ENCODE measurements at regions not wholly inside any gene's neighbourhood (a gene's known extent, or its start where the extent isn't known, plus 50 kb on each side); places are given as distances from the start of the nearest gene placed in this dataset.
"Not testable (repeated sequence)": the region's sequence is repeated elsewhere in the genome, so short reads cannot be mapped to it uniquely, and the experiment has no call there.

- no peak for DNase-seq
- Histone ChIP-seq H3K27ac (no peak overlapping the region), H3K4me1 (no peaks in the 10 kb centered on the region), H3K4me3 (no peak overlapping the region), H3K36me3 (no peaks in the 10 kb centered on the region), H3K9me3 (no peaks in the 10 kb centered on the region), H3K27me3 (no peaks in the 10 kb centered on the region)
- intact Hi-C loops (cut with DNase I; ENCODE audit: low total_unique reads) = no loop called here
- TF ChIP-seq POLR2A (IDR thresholded peaks at IDR 0.05) = no peak
- TF ChIP-seq CTCF (IDR thresholded peaks at IDR 0.05) = no peak
- no peak for TF ChIP-seq POLR2AphosphoS5 (IDR thresholded peaks at IDR 0.05)
- TF ChIP-seq EP300 (IDR thresholded peaks at IDR 0.05) = no peak
- 61 to 82% (median 68%) methylated on average over 7 of the region's 7 CpGs for WGBS, 5 donors
These were observed 144.8 kb upstream of the GALNT2 start for GRCh38 chr1:229922249-229922648.

GRCh38 chr1:229924639-229925038 is 142.4 kb upstream of the GALNT2 start:
- TF ChIP-seq POLR2A (IDR thresholded peaks at IDR 0.05) (no peak), POLR2AphosphoS5 (IDR thresholded peaks at IDR 0.05) (no peak), EP300 (IDR thresholded peaks at IDR 0.05) (no peak), CTCF (IDR thresholded peaks at IDR 0.05) (no peak)
- Histone ChIP-seq H3K27ac (no peak overlapping the region), H3K4me3 (no peak overlapping the region), H3K27me3 (no peaks in the 10 kb centered on the region), H3K9me3 (no peaks in the 10 kb centered on the region), H3K4me1 (no peaks in the 10 kb centered on the region), H3K36me3 (no peaks in the 10 kb centered on the region)
- no peak for DNase-seq
- intact Hi-C loops (cut with DNase I; ENCODE audit: low total_unique reads) = no loop called here
- WGBS, 5 donors = 69 to 83% (median 77%) methylated on average over 10 of the region's 10 CpGs

DNA sequence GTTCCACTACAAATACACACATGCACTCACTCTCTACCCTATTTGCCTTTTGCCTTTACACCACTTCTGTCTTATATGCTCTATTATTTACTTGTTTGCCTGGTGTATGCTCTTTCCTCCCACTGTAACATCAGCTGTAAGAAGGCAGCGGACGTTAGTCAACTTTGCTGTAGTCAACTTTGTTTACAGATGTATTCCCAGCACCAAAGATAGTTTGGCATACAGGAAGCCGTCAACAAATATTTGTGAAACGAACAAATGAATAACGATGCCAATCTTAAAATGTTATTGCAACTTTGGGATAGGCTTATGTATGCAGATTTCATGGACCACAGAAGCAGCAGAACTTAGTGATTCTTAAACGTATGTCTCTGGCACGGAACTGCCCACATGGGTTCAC is 138.3 kb upstream of the GALNT2 start:
- intact Hi-C loops (cut with DNase I; ENCODE audit: low total_unique reads) = no loop called here
- Histone ChIP-seq H3K27ac (no peak overlapping the region), H3K4me3 (no peak overlapping the region), H3K9me3 (no peaks in the 10 kb centered on the region), H3K27me3 (no peaks in the 10 kb centered on the region), H3K36me3 (no peaks in the 10 kb centered on the region), H3K4me1 (no peaks in the 10 kb centered on the region)
- no peak for DNase-seq
- WGBS, 5 donors = 78 to 80% (median 78%) methylated on average over 7 of the region's 7 CpGs
- TF ChIP-seq EP300 (IDR thresholded peaks at IDR 0.05) (no peak), CTCF (IDR thresholded peaks at IDR 0.05) (no peak), POLR2AphosphoS5 (IDR thresholded peaks at IDR 0.05) (no peak), POLR2A (IDR thresholded peaks at IDR 0.05) (no peak)

DNA sequence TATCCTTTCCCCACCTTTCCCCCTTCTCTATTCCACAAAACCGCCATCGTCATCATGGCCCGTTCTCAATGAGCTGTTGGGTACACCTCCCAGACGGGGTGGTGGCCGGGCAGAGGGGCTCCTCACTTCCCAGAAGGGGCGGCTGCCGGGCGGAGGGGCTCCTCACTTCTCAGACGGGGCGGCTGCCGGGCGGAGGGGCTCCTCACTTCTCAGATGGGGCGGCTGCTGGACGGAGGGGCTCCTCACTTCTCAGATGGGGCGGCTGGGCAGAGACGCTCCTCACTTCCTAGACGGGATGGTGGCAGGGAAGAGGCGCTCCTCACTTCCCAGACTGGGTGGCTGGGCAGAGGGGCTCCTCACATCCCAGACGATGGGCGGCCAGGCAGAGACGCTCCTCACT is 135.3 kb upstream of the GALNT2 start:
- WGBS, 5 donors = 95 to 97% (median 96%) methylated on average over 20 to 21 of the region's 21 CpGs
- H3K9me3 ChIP-seq; H3K4me3 ChIP-seq; H3K4me1 ChIP-seq; H3K27me3 ChIP-seq; DNase-seq; H3K27ac ChIP-seq; intact Hi-C loops (cut with DNase I; ENCODE audit: low total_unique reads); H3K36me3 ChIP-seq: not testable (repeated sequence)

GRCh38 chr1:229935157-229935556 is 131.9 kb upstream of the GALNT2 start:
- H3K4me1 ChIP-seq; H3K27ac ChIP-seq; intact Hi-C loops (cut with DNase I; ENCODE audit: low total_unique reads); H3K9me3 ChIP-seq; H3K27me3 ChIP-seq; DNase-seq; H3K4me3 ChIP-seq; H3K36me3 ChIP-seq: not testable (repeated sequence)
- WGBS, 5 donors = 80 to 89% (median 86%) methylated on average over 6 of the region's 6 CpGs

GRCh38 chr1:229938551-229938950 is 128.5 kb upstream of the GALNT2 start:
- intact Hi-C loops (cut with DNase I; ENCODE audit: low total_unique reads) = no loop called here
- WGBS, 5 donors = 43 to 74% (median 67%) methylated on average over 4 of the region's 4 CpGs

More at GRCh38 chr1:229938551-229938950, 128.5 kb upstream of the GALNT2 start:
- Histone ChIP-seq H3K4me1 (no peaks in the 10 kb centered on the region), H3K36me3 (no peaks in the 10 kb centered on the region), H3K4me3 (no peak overlapping the region), H3K9me3 (no peaks in the 10 kb centered on the region), H3K27ac (no peak overlapping the region), H3K27me3 (no peaks in the 10 kb centered on the region)
- DNase-seq = no peak
- TF ChIP-seq POLR2AphosphoS5 (IDR thresholded peaks at IDR 0.05) = no peak
- no peak for TF ChIP-seq CTCF (IDR thresholded peaks at IDR 0.05)

All from stomach (tissue), 8 donors.